H1 (cell line): ENCODE measurements at regions not wholly inside any gene's neighbourhood (a gene's known extent, or its start where the extent isn't known, plus 50 kb on each side); places are given as distances from the start of the nearest gene placed in this dataset.

Experiments used
- CHD7 ChIP-seq: fragments of 300-600 bp; sonication (generic); IDR thresholded peaks from 2 replicates; pipeline ENCODE4 v1.7.1; 2012; ENCODE audit warnings: low read length, moderate library complexity, mild to moderate bottlenecking, inconsistent platforms; ENCODE audit not compliant: insufficient replicate concordance
- NANOG ChIP-seq: IDR thresholded peaks from 2 replicates; pipeline ENCODE4 v1.6.1; 2011; ENCODE audit warnings: low read length, low read depth, mild to moderate bottlenecking, inconsistent platforms; ENCODE audit not compliant: insufficient read depth, poor library complexity, severe bottlenecking
- NRF1 ChIP-seq: IDR thresholded peaks from 2 replicates; pipeline ENCODE4 v1.6.1; 2011; ENCODE audit warnings: mild to moderate bottlenecking, low read depth, low read length, improper control_type of control experiment
- POU5F1 ChIP-seq: IDR thresholded peaks from 2 replicates; pipeline ENCODE4 v1.6.1; 2011; ENCODE audit warnings: low read depth, mild to moderate bottlenecking, low read length, moderate library complexity
- RBBP5 ChIP-seq: IDR thresholded peaks from 2 replicates; pipeline ENCODE4 v1.7.1; 2012; ENCODE audit warnings: low read depth, mild to moderate bottlenecking, inconsistent platforms, low read length, moderate library complexity, borderline replicate concordance
- ZNF274 ChIP-seq: IDR thresholded peaks from 2 replicates; pipeline ENCODE4 v1.7.0; 2012; ENCODE audit warnings: low read length, borderline replicate concordance; ENCODE audit errors: extremely low read depth
- TF ChIP-seq, protein P1 (sequence below): IDR thresholded peaks from 2 replicates; pipeline ENCODE4 v1.6.1; 2012; ENCODE audit warnings: inconsistent platforms

- TF ChIP-seq NANOG (no peak), CHD7 (no peak), NRF1 (no peak), POU5F1 (no peak), RBBP5 (no peak), ZNF274 (no peak)
- TF ChIP-seq, protein P1, sequence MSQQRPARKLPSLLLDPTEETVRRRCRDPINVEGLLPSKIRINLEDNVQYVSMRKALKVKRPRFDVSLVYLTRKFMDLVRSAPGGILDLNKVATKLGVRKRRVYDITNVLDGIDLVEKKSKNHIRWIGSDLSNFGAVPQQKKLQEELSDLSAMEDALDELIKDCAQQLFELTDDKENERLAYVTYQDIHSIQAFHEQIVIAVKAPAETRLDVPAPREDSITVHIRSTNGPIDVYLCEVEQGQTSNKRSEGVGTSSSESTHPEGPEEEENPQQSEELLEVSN = no peak
Measured at GRCh38 chr1:199044191-199044590, 405.4 kb downstream of the PTPRC start (continued).
